HCT116 (cell line): ENCODE measurements at regions not wholly inside any gene's neighbourhood (a gene's known extent, or its start where the extent isn't known, plus 50 kb on each side); places are given as distances from the start of the nearest gene placed in this dataset.

Experiments used
- CEBPB ChIP-seq: IDR thresholded peaks from 2 replicates; pipeline ENCODE4 v1.6.1; 2012; ENCODE audit warnings: low read depth
- TF ChIP-seq, protein P1 (sequence below): IDR thresholded peaks from 2 replicates; pipeline ENCODE4 v1.6.1; 2012; ENCODE audit warnings: low read depth

DNA sequence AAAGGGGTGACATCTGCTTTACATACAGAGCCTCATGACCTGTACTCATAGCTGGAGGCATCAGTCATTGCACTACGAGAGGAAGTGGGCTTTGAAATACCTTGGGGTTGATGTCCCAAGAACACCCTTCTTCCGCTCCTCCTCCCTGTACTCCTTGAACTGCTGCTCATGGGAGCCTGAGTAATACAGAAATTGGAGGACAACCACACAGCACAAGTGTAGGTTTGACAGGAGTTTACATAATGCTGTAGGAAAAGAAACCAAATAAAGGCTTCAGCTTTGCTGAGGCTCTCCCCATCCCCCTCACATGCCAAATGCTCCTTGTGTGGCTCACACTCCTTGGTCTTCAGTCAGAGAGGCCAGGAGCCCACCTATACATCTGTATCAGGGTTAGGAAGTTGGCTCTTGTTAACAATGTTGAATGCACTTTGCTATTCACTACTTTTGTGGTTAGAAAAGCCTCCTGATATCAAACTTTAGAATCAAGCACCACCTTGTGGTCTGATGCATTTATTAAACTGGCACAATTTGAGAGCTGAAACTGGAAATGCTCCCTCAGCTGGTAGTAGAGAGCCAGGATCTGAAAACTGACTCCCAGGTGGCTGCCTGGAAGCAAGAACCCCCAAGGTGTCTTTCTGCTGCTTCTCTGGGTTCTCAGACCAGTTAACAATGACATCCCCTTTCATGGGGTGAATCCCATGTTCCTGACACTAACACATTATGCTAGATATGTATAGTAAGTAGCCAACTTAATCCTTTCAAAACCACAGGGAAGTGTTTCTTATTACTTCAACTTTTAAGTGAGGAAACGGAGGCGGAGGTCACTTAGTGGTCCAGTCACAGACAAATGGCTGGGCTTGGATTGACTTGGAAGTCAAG lies 56.2 kb upstream of the EDN1 start:
- TF ChIP-seq CEBPB: no peak
- TF ChIP-seq, protein P1, sequence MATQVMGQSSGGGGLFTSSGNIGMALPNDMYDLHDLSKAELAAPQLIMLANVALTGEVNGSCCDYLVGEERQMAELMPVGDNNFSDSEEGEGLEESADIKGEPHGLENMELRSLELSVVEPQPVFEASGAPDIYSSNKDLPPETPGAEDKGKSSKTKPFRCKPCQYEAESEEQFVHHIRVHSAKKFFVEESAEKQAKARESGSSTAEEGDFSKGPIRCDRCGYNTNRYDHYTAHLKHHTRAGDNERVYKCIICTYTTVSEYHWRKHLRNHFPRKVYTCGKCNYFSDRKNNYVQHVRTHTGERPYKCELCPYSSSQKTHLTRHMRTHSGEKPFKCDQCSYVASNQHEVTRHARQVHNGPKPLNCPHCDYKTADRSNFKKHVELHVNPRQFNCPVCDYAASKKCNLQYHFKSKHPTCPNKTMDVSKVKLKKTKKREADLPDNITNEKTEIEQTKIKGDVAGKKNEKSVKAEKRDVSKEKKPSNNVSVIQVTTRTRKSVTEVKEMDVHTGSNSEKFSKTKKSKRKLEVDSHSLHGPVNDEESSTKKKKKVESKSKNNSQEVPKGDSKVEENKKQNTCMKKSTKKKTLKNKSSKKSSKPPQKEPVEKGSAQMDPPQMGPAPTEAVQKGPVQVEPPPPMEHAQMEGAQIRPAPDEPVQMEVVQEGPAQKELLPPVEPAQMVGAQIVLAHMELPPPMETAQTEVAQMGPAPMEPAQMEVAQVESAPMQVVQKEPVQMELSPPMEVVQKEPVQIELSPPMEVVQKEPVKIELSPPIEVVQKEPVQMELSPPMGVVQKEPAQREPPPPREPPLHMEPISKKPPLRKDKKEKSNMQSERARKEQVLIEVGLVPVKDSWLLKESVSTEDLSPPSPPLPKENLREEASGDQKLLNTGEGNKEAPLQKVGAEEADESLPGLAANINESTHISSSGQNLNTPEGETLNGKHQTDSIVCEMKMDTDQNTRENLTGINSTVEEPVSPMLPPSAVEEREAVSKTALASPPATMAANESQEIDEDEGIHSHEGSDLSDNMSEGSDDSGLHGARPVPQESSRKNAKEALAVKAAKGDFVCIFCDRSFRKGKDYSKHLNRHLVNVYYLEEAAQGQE: no peak
